Urothelium cell line (cell line): ENCODE measurements at regions not wholly inside any gene's neighbourhood (a gene's known extent, or its start where the extent isn't known, plus 50 kb on each side); places are given as distances from the start of the nearest gene placed in this dataset.
A peak's percentile ranks its signal among the peaks of the same experiment; 100 is the strongest.
"Not testable (repeated sequence)": the region's sequence is repeated elsewhere in the genome, so short reads cannot be mapped to it uniquely, and the experiment has no call there.

Experiments
- DNase-seq: peaks from one replicate; pipeline ENCODE4 v3.0.0; 2011; ENCODE audit warnings: low spot score, mixed read lengths
- FAIRE-seq: peaks from 2 replicates; lab custom pipeline; 2011; peaks lifted over from hg19 to GRCh38; lab: Jason Lieb, UNC

GRCh38 chr15:79535536-79535935 lies 103.4 kb downstream of the MINAR1 start:
- no peak for DNase-seq
- no peak for FAIRE-seq

DNA sequence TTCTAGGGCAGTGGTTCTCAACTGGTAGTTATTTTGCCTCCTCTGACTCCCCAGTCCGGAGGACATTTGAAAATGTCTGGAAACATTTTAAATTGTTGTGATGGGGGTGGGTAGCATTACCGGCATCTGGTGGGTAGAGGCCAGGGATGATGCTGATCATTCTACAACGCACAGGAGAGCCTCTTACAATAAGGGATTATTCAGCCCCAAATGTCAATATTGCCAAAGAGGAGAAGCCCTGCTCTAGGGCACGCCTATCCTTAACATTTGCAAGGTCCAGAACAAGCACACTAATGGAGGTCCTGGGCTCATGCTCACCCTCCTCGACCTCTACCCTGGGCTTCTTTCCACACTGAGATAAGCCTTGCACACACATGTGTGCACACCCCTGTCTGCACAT lies 106.4 kb downstream of the MINAR1 start:
- FAIRE-seq: no peak
- no peak for DNase-seq

DNA sequence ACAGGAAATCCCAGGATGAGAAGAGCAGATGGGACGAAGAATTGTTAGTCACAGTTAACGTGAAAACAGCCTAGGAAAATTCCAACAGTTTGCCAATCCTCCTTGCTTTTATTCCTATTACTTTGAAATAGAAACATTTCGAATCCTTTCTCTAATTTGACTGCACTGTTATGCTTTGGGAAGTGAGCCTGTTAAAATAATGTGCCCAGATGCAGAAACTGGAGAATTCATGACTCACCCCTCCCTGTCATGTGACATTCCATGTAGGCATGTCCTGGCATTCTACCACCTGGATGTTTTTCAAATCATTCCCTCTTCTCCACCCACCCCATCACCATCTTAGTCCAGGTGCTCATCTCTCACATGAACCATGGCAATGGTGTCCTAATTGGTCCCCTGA lies 107.3 kb downstream of the MINAR1 start:
- DNase-seq (peak; percentile 54), FAIRE-seq (no peak)

- DNase-seq: no peak
- no peak for FAIRE-seq
Observed at GRCh38 chr15:79540551-79540950, 108.4 kb downstream of the MINAR1 start.

DNA sequence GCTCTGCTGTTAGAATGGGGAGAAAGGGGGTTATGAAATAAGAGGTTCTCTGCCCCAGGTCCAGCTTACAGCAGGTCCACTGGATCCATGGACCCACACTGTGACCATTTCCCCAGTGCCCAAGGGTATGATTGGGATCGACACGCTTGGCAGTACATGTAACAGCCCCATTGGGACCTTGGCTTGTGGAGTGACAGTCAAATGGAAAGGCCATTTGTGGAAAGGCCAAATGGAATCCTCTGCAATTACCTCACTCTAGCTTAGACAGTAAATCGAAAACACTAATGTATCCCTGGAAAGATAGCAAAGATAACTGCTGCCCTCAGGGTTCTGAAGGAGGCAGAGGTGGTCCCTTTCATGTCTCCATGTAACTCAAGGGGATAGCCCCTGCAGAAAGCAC lies 109.1 kb downstream of the MINAR1 start:
- DNase-seq (no peak), FAIRE-seq (no peak)

GRCh38 chr15:79543097-79543496 lies 111.0 kb downstream of the MINAR1 start:
- DNase-seq: no peak
- no peak for FAIRE-seq

DNA sequence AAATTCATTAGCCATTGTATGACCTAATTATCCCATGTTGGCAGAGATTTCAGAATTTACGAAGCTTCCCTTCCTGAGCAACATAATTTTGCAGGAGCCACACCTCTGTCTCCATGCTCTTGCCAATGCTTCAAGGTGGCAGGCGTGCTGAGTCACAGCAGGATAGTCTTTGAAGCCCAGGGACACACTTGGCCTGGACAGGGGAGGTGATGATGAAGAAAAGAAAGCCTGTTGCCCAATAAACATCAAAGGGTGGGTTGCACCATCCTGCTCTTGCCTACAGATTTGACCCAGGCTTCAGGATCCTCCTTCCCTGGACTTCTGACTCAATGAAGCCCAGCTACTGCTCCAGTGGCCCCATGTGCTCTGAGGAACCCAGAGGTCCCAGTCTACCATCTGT lies 117.1 kb downstream of the MINAR1 start:
- DNase-seq (no peak), FAIRE-seq (no peak)

DNA sequence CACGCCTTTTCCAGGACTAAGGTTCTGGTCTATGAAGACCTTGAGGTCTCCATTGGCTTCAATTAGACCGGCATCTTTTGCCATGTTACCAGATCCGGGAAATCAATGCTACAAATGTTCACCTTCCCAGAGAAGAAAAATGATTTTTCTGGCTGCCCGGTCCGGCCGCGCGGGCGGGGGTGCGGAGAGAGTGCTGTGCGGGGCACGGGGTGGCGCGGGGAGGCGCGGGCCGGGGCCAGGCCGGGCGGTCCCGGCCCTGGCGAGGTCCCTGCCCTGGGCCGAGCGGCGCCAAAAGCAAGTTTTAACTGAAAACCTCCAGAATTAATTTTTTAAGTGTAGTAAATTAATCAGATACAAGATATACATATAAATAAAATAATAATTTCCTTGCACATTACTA lies 128.2 kb downstream of the MINAR1 start:
- no peak for FAIRE-seq
- no peak for DNase-seq

- FAIRE-seq: no peak
Observed at GRCh38 chr15:79561982-79562381, 129.8 kb downstream of the MINAR1 start.

DNA sequence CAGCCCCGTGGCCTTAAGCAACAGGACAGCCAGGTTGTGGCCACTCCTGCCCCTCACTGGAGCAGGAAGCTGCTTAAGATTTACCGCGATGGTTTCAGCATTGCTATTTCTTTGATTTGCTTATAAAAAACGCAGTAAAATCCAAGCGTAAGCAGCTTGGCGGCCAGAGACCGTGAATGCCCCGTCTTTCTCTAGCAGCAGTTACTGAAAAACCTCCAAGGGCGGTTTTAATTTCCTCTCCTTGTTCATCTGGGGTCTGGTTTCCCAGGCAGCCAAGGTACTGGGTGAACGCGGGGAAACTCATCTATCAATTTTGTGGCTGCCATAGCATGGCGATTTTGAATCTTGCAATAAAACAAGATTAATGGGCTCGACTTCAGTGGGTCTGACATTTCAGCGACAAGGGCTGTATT lies 130.3 kb downstream of the MINAR1 start:
- DNase-seq (no peak), FAIRE-seq (no peak)

More at GRCh38 chr15:79561982-79562381, 129.8 kb downstream of the MINAR1 start:
- no peak for DNase-seq

DNA sequence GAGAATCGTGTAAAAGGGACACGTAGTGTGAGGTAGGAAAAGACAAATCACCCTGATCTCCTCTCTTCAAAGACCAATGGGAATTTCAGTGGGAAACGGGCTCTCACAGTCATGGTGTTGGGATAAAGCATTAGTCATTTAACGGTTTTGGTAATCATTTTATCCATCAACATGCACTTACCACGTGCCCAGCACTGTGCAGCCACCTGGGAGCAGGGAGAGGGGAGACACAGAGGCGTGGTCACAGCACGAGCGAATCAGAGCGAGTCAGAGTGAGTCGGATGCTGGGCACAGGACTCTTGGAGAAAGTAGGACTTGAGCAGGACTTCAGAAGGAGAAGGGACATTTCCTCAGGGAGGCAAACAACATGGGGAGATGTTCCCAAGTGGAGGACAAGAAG lies 130.8 kb downstream of the MINAR1 start:
- DNase-seq: no peak
- no peak for FAIRE-seq

DNA sequence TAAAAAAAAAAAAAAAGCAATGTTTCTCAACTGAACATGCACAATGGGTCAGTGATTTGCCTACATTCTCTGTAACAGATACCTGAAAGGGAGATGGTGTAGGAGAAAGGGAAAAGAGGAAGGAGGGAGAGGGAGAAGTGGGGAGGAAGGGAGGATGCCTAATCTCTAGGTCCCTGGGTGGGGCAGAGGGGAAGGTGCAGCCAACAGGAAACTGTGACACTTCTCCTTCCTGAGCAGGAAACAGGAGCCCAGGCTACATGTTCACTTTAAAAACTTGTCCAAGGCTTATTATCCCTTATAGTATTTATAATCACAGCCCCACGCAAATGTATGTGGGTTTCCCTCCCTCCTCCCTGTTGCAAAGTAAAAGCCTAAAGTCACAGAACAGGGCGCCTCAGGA lies 137.9 kb downstream of the MINAR1 start:
- FAIRE-seq: no peak
- DNase-seq: no peak

- FAIRE-seq (no peak), DNase-seq (no peak)
Observed at GRCh38 chr15:79572691-79573404, 140.7 kb downstream of the MINAR1 start.

DNA sequence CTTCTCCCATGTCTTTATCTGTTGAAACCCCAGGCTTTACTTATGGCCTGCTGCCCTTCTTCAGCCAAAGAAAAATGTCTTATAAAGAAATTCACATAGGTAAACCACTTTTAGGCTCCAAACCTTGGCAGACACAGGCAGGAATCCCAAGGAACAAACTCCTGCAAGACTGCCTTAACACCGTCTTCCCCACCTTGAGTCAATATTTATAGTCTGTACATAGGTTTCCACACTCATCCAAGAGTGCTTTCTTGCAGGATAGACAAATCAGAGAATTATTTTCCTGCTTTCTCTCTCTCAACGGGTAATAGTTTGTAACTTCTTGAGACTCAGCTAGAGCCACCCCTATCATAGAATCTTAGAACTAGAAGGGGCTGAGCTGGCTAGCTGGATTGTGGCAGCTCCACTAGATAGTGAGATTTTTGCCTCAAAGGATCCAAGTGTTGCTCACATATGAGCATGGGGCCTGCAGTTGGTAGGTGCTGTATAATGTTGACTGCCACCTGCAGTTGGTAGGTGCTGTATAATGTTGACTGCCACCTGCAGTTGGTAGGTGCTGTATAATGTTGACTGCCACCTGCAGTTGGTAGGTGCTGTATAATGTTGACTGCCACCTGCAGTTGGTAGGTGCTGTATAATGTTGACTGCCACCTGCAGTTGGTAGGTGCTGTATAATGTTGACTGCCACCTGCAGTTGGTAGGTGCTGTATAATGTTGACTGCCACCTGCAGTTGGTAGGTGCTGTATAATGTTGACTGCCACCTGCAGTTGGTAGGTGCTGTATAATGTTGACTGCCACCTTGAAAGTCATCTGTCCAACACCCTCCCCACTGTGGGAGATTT lies 142.5 kb downstream of the MINAR1 start:
- not testable (repeated sequence) for DNase-seq, FAIRE-seq

GRCh38 chr15:79582650-79583049 lies 150.5 kb downstream of the MINAR1 start:
- no peak for FAIRE-seq
- DNase-seq: no peak

DNA sequence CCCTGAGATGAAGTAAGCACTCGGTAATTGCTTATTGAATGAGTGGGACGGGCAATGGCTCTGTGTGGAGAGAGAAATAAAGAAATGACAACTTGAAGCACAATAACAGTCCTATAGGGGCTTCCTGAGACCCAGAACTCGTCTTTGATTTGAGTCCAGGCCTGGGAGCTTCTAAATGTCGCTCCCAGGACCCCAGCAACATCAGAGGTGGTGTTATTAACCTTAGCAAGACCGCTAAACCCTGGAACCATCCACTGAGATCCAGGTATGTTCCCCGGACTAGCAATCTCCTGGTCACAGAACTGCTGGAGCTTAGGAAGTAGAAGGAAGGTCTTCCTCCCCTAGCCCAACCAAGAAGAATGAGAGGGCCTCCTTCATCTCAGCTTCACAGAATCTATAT lies 160.0 kb downstream of the MINAR1 start:
- no peak for FAIRE-seq
- DNase-seq: no peak

GRCh38 chr15:79593119-79593869 lies 161.2 kb downstream of the MINAR1 start:
- FAIRE-seq: no peak
- DNase-seq: peak; percentile 19

DNA sequence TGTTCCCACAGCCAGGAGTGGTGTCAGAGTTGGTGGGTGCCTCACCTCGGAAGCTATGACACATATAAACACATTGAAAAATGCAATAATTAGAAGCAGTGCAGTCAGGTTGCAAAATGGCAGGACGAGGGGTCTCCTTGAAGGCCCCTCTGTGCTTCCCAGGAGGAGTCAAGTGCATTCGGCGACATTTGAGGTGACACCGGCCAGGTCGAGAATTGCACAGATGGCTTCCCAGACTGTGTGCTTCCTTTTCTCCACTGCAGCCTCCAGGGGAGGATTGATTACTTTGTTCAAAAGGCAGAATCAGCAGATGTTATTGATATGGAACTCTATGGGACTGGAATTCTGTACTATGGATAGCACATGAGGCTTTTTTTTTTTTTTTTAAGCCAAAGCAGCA lies 163.2 kb downstream of the MINAR1 start:
- DNase-seq: no peak
- FAIRE-seq: no peak

GRCh38 chr15:79595995-79596622 lies 164.0 kb downstream of the MINAR1 start:
- peak; percentile 58 for FAIRE-seq

GRCh38 chr15:79598639-79599038 lies 166.5 kb downstream of the MINAR1 start:
- DNase-seq: no peak
- no peak for FAIRE-seq

More at GRCh38 chr15:79595995-79596622, 164.0 kb downstream of the MINAR1 start:
- peak; percentile 93 for DNase-seq
